Hematopoietic multipotent progenitor cell treated with erythropoietin and hydrocortisone succinate and interleukin-3 and kit ligand, for 17 days (in vitro differentiated cells): ENCODE measurements at regions not wholly inside any gene's neighbourhood (a gene's known extent, or its start where the extent isn't known, plus 50 kb on each side); places are given as distances from the start of the nearest gene placed in this dataset.

Experiments used
- DNase-seq: peaks from one replicate; pipeline ENCODE4 v3.0.0-alpha.2; 2015; ENCODE audit warnings: low spot score

DNA sequence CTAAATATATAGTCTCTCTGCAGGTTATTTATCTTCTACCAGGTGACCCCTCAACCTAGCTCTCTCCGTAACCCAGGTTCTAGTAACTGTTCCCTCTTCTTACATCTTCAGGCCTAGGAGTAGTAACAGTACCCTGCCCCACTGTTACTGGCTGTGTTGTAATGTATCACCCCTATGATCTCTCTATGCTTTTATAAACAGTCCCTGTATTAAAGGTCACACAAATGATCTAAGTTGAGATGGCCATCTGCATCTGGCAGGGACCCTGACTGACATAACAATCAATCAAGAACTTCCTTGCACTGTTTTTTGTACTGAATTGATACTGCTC lies 219.7 kb upstream of the STK17B start:
- no peak for DNase-seq

DNA sequence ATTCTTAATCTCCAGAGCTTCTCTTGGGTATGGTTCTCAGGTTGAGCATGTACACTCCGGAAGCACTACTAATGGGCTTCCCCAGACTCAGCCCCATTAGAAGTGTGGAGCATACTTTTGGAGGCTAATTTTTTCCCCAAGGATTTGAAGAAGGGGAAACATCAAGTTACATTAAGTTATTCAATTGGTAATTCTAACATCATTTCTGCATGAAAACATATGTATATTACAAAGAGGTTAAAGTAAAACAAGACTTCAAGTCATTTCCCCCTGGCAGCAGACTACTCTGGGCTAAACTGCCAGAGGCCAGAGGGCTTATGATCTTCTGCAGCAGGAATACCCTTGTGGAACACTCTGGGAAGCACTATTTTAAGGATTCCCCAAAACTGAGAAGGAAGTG lies 227.7 kb upstream of the STK17B start:
- DNase-seq: no peak

DNA sequence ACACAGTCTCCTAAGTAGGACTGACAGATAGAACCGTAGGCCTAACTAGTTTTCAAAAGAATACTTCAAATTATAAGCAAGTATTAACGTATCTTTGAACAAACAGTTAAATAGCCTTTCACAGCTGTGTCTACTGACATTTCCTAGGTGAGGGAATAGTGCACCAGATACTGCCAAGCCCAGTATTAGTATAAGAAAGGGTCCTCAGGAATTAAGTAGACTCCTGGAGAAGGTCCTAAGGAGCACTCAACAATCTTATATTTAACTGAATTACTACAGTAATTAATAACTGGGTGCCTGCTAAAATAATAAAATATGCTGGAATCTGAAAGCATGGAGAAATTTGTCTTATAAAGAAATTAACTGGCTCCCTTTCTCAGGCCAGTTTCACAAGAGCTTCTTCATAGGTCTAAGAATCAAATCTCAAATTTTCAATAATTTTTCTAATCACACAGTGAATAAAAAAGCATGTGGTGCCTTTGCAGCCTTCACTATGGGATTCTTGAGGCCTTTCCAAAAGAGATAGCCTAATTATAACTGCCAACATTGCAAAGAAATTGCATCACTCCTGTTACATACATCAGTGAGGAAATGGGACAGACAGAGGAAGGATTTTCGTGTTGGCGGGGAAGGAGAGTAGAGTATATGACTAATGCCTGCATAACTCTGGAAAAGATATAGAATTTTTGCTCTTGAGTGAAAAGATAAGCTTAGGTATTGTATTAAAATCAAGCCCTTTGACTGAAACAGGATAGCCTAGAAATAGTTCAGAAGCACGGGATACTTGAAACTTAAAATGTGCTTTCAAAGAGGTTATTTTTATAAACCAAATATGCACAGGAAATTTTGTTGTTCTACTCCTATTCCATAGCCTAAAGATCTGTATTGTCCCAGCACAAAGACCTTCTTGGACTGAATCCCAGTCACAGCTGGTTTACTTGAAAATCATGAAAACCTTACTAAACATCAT lies 228.6 kb upstream of the STK17B start:
- no peak for DNase-seq

DNA sequence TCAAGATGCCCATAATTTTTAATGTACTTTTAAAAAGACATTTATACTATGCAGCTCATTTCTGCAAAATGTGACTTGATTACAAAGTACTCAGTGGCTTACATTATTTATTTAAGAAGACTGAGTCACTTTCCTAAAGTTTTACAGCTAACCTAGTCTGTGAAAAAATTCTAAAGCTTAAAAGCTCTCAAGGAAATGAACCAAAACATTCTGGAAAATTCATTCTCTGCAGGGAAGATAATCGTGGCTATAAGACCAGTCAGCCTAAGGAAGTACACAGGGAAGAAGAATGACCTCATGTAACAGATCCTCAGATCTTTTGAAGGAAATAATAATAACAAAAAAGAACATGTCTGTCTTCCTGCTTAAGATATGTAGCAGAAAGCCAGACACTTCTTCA lies 232.1 kb upstream of the STK17B start:
- DNase-seq: no peak

DNA sequence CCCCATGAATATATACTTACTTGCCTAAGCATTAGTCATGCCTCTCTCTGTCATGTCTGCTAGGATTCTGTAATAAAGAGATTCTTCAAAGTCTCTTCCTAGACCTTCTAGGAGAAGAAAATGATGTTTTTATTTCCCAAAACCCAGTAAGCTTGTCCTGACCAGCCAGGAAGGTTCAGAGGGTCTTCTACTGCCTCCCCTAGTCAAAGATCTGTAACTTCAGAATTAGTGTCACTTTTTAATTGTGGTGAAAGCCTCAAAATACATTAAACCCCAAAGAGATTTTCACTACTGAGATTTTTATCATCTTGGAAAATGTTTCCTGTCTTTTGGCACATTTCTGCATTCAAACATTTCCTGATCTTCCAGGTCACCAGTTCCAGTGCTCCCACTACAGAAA lies 232.9 kb upstream of the STK17B start:
- DNase-seq: no peak

DNA sequence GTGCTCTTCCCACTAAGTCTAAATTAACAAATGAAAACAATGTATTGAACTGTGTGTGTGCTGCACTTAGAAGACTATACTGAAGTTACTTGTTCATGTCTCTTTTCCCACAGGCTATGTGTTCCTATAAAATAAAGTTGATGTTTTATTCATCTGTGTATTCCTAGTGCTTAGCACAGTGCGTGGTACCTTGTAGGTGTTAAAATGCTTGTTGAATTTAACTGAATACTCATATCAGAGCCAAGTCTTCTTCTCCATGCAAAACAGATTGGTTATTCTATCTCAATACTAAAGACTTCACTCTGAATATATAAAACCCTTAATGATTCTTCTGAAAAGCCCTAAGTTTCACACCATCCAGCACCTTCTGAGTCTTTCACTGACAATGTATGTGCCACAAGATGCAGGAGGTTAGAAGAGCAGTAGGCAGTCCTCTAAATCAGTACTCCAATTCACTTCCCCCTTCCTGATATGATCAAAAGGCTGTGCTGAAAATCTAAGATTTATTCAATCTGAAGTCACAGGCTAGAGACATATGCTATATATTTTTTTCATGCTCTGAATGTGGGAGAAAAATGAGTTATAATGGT lies 231.7 kb upstream of the CCDC150 start:
- DNase-seq: no peak

DNA sequence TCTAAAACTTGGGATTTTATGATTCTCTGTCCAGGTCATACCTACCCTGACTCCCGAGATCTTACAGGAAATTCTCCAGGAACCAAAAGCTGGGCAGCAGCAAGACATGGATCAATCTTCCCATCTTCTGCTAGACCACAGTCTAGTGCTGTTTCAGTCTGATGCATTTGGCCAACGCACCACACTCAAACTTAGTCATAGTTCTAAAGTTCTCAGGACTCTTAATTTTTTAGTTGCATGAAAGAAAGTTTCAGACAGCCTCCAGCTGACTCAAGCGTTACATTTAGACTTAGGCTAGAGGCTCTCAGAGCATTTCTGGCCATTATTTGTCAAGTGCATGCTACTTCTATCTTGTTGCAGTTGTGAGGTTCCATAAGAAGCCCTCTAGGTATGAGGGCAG lies 230.1 kb upstream of the CCDC150 start:
- DNase-seq: no peak

DNA sequence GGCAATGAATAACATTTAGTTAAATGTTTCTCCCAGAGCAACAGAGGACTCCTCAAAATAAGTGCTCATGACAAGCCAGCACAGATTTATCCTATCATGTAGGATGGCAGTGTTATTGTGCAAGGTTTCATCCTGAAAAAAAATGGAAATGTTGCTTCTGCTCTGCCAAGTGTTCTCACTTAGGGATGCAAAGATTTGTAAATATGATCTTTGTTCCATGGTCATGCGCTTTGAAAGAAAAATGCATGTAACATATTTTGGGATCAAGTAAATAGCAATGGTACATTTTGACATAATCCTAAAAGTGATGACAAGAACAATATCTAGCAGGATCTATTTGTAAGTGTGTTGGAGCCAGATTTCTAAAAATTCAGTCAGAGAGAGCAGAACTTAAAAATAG lies 229.5 kb upstream of the CCDC150 start:
- DNase-seq: no peak

DNA sequence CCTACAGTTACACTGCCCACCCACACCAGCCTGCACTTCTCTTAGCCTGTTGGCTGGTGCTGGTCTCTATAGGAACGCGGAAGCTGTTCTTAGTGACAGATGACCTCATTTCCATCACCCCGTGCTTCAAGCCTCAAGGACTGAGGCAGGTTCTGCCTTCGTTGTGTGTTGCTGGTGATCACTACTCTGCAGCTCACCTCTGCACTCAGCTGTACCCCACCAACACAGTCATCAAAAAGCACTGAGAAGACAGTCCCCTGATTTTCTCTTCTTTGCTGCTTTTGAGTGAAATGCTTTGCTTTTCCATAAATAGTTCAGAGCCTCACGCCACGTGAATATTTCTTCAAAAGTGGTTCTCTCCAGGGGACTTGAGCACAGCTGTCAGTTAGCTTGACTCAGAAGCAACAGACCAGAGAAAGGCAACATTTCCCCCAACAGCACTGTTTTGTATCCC lies 225.7 kb upstream of the CCDC150 start:
- DNase-seq: no peak

DNA sequence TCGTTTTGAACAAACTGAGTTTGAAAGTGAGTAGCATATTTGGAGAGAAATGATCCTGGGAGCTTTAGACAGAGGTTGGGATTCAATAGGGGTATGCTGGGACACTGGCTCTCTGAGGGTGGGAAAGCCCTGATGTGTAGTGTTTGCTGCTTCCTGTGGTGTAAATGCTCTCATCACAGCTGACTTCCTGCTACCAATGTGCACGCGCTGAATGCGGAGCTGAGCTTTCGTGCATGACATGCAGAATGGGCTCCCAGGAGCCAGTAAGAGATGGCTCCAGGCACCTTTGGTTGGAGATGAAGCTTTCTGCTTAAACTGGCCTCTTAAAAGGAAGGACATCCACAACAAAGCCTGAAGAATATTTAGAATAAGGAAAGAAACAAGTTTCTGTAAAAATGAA lies 224.1 kb upstream of the CCDC150 start:
- DNase-seq: no peak

DNA sequence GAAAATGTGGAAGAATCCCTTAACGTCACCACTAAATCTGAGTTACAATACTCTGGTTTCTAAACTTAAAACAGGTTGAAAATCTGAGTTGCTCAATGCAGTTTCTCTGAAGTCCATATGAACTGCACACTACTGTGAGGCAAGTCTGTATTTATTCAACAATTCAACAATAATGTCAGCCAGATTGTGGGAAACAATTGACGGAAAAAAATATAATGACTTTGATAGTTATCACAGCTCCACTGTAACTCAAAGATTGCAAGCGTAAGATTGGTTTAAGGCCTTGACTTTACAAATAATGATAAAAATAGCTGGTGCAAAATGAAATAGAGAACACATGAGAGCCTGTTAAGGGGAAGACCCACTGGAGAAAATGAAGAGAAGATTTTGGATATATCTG lies 219.4 kb upstream of the CCDC150 start:
- no peak for DNase-seq

DNA sequence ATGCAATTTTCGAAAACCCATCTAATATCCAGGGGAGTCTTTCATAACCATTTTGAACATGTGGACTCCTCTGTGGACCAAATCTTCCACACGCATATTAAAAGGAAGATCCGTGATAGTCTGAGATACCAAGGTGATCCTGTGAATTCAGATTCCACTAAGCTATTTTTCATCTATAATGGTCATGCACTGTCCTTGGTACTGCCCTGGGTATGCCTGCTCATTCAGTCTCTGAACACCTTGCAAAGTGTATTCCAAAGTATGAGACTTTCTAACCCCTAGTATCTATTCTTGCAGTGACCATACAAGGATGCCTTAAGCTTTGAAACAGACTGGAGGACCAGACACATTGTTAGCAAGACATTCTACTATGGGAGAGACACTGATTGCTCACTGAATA lies 217.6 kb upstream of the CCDC150 start:
- DNase-seq: no peak

DNA sequence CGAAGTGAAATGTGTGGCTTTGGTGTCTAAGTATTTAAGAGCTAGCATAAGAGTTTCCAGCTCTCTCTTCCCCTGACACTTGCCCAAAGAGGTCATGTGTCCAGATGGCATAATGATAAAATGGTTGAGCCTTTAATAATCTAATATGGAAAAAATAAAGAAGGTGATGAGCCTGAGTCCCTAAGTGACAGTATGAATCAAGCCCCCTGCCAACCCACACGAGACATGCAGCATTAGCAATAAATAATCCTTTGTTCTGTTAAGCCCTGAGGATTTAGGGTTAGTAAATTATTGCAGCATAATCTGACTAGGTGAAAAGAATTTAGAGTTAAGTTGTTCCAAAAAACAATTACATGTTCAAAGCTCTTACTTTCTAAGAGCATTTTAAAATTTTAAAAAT lies 217.2 kb upstream of the CCDC150 start:
- no peak for DNase-seq

DNA sequence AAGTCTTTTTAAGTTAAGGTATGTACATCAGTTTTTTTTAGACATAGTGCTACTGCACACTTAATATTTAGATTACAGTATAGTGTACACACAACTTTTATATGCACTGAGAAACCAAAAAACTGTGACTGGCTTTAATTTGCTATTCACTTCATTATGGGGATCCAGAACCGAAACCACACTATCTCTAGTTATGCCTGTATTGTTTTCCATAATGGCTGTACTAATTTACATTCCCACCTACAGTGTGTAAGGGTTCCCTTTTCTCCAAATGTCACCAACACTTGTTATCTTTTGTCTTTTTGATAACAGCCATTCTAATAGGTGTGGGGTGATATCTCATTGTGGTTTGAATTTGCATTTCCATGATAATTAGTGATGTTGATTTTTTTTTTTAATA lies 213.4 kb upstream of the CCDC150 start:
- no peak for DNase-seq

DNA sequence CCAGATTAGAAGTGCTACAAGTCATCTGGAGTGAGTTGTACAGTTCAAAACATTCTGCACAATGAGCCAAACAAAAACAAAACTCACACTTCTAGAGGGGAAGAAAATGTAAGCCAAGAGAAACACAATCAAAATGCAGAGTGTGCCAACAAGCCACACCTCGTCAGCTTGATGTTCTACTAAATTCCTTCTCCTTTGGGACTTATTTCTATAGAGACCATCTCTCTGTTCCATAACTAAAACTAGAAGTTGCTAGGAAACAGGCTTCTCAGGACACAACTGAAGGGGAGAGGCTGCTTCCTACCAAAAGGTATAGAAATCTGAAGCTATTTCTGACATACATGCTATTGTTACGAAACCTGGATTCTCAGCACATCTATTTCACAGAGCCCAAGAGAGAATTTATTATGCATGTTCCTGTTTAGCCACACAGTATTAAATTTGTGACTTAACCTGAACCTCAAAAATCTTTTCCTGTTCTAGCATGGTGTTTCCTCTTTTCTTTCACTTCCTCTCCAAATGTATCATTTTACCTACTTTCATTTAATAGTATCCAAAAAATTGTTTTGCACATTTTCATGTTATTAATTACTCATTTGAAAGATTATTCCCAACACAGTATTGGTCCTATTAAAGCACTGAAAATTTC lies 211.4 kb upstream of the CCDC150 start:
- DNase-seq: no peak

DNA sequence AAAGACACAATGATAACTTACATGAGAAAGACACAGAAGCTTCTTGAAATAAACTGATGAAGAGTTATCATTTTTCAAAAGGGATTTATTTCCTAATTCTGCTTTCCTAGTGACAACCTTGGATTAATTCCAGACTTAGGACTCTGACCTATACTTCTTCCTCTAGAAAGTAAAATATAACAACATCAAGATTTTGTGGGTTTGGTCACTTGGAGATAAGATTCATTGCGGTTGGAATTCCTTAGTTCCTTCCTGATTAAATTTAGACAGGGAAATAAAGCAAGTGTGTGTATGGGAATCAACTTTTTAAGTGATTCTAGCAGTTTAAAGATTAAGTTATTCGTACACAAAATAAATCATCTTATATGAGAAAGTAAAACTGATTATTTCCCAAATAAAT lies 208.4 kb upstream of the CCDC150 start:
- DNase-seq: no peak

DNA sequence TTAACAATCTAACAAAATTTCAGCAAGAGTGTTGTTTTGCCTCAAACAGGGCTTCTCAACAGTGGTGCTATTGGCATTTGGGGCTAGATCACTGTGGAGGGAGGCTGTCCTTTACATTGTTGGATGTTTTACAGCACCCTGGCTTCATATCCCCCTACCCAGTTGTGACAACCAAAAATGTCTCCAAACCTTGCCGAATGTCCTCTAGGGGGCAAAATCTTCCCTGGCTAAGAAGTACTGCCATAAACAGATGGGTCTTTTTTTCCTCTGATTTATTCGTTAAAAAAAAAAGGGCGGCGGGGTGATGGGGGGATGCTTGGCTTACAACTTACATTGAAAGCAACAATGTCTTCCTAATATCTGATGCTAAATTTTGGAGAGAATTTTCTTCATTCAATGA lies 207.6 kb upstream of the CCDC150 start:
- no peak for DNase-seq

DNA sequence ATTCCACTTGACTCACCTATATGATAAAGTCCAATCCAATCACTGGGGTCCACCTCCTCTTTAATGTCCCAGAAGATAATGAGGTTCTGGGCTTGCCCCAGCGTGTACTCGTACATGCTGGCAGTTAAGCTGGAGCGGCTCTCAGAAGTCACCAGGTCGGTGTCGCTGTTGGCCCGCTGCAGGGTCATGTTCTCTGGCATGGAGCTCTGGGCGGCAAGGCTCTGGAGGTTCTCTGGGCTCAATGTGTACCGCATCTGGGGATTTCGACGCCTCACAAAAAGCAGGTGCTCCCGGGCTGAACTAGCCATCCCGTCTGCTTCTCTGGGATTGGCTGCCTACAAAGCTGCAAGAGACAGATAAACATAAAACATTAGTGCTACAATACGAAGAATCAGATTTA lies 206.4 kb upstream of the CCDC150 start:
- DNase-seq: no peak

DNA sequence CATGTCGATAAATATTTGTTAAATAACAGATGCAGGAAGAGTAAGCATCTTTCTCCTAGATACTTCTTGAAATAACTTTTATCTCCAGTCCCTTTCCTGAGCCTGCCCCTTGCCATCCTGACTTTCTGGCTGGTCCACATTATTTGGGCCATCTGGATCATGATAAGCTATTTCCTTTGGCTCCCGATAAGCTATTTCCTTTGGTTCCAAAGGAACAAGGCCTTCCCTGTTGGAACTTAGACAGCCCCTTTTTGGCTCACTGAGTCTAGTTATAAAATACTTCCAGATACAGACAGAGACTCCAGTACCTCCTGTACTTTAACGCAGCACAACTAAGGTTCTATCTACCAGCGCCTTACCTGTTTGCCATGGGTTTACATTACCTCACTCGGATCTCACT lies 205.3 kb upstream of the CCDC150 start:
- no peak for DNase-seq

DNA sequence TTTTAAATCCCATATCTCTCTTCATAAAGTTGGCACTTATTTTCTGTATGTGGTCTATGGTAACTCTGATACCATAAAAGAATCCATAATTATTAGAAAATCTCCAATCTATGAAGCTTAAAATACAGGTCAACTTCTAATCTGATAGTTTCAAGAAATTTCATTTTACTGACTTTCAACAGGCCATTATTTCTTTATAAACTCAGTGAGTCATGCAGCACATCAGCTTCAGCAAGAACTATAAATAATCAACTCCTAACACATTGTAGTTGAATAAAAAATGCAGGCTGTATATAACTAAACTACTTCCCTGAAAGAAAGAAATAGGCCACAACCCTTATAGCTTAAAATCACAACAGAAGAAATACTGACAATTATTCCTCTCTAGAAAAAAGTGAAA lies 204.3 kb upstream of the CCDC150 start:
- no peak for DNase-seq

DNA sequence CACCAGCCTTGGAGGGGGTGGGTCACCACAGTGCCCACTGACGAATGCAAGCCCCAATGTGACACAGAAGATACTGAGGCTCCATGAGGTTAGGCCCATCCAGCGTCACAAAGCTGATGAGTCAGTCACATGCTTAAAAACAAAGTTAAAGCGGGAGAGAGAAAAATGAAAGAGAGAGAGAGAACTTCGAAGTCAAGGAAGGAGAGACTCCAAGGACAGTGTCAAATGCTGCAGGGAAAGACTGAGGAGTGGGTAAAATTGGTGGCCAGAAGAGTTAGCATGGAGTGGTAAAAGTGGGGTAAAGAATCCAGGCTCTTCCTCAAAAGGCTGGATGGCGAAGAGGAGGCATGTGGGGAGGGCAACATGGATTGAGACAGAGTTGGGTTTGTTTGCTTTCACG lies 201.9 kb upstream of the CCDC150 start:
- no peak for DNase-seq

DNA sequence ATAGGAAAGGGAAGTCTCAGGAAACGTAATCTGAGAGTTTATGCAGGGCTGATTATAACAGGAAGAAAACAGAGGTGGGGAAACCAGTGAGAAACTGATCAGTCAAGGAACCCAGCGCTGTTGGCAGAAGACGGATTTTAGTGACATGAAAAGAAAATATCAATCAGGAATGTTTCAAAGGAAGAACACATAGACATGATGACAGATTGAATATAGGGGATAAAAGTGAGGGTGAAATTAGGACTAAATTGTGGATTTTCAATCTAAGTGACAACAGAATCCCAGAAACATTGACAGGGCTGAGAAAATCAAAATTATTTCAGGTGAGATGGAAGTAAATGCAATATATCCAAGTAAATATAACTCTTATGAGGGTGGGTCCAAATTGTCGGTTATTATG lies 199.8 kb upstream of the CCDC150 start:
- DNase-seq: no peak

DNA sequence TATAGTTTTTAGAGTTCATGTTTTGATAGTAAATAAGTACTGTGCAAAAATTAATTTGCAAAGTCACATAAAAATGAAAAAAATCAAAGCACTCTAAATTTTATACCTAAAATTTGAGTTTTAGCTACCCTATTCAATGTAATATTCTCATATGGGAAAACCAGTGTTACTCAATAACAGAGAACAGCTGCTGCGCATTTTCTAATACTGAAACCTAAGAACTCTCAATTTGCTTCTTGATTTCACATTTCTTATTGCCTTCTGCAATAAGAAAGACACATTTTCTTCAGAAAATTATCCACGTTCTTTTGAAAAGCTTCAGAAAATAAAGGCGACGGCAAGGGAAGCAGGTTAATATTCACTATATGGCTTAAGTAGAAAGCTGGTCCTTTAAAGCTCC lies 199.1 kb upstream of the CCDC150 start:
- DNase-seq: no peak
